PC-9 (cell line): ENCODE measurements at regions not wholly inside any gene's neighbourhood (a gene's known extent, or its start where the extent isn't known, plus 50 kb on each side); places are given as distances from the start of the nearest gene placed in this dataset.

ENCODE experiments used
- BruUV-seq: library from RNA; stranded (reverse); fragments of 400-500 nt; replicated peaks from 2 replicates; lab custom pipeline; 2021; lab: Mats Ljungman, UMichigan
- CTCF ChIA-PET: fragments of 300-600 bp; sonication (Branson Sonifier 250); formaldehyde crosslinking; loops from one replicate; lab custom pipeline; 2022; ENCODE audit warnings: antibody characterized with exemption; lab: Charles Lee
- POLR2A ChIA-PET: fragments of 300-600 bp; sonication (Branson Sonifier 250); formaldehyde crosslinking; loops from one replicate; lab custom pipeline; 2022; ENCODE audit warnings: antibody characterized with exemption; ENCODE audit not compliant: unreplicated experiment; lab: Charles Lee
- DNase-seq, 2 experiments: peaks; one replicate each; pipeline versions ENCODE4 v3.0.0 to v3.0.0-alpha.2; 2015 to 2022; ENCODE audit warnings: mixed read lengths in 1 of 2
- H2AFZ ChIP-seq: fragments of 200-600 bp; sonication (generic); 2 replicates; pipeline ENCODE4 v1.8.1; 2017; ENCODE audit warnings: antibody characterized with exemption
- H3F3A ChIP-seq: fragments of 200-600 bp; sonication (generic); 2 replicates; pipeline ENCODE4 v1.8.1; 2017; ENCODE audit warnings: antibody characterized with exemption, mild to moderate bottlenecking, low read depth; ENCODE audit not compliant: insufficient read depth
- H3K27ac ChIP-seq: fragments of 200-600 bp; sonication (generic); 2 replicates; pipeline ENCODE4 v1.6.1; 2016; ENCODE audit warnings: mixed run types
- H3K27me3 ChIP-seq: fragments of 200-600 bp; sonication (generic); 2 replicates; pipeline ENCODE4 v1.6.1; 2016; ENCODE audit warnings: low read depth, mixed run types; ENCODE audit not compliant: insufficient read depth
- H3K36me3 ChIP-seq: fragments of 200-600 bp; sonication (generic); 2 replicates; pipeline ENCODE4 v1.6.1; 2016; ENCODE audit warnings: low read depth, mixed run types
- H3K4me1 ChIP-seq: fragments of 200-600 bp; sonication (generic); replicated peaks from 2 replicates; pipeline ENCODE4 v1.6.1; 2016; ENCODE audit warnings: mixed run types; ENCODE audit not compliant: insufficient read depth
- H3K4me2 ChIP-seq: fragments of 200-600 bp; sonication (generic); 2 replicates; pipeline ENCODE4 v1.6.1; 2017; ENCODE audit warnings: mixed run types
- H3K4me3 ChIP-seq: fragments of 200-600 bp; sonication (generic); 2 replicates; pipeline ENCODE4 v1.6.1; 2016; ENCODE audit warnings: mixed run types
- H3K79me2 ChIP-seq: fragments of 200-600 bp; sonication (generic); 2 replicates; pipeline ENCODE4 v1.6.1; 2017; ENCODE audit warnings: low read depth, mixed run types
- H3K9me2 ChIP-seq: fragments of 200-600 bp; sonication (generic); 2 replicates; pipeline ENCODE4 v1.8.1; 2017; ENCODE audit warnings: mild to moderate bottlenecking; ENCODE audit not compliant: insufficient read depth
- H3K9me3 ChIP-seq: fragments of 200-600 bp; sonication (generic); 2 replicates; pipeline ENCODE4 v1.8.1; 2016; ENCODE audit warnings: low read depth; ENCODE audit not compliant: insufficient read depth
- H4K20me1 ChIP-seq: fragments of 200-600 bp; sonication (generic); 2 replicates; pipeline ENCODE4 v1.8.1; 2017; ENCODE audit not compliant: insufficient read depth
- CTCF ChIP-seq: fragments of 200-600 bp; sonication (generic); conservative IDR thresholded peaks from 2 replicates; pipeline ENCODE4 v1.6.1; 2017; ENCODE audit warnings: mixed run types, antibody characterized with exemption, mild to moderate bottlenecking, moderate library complexity
- EZH2 ChIP-seq: fragments of 200-600 bp; sonication (generic); IDR thresholded peaks from 2 replicates; pipeline ENCODE4 v1.8.0; 2017; ENCODE audit warnings: antibody characterized with exemption, low read depth
- intact Hi-C: fragments of 100-400 bp; cut with micrococcal nuclease; formaldehyde crosslinking; loops from one replicate; pipeline ENCODE4 v1.10.0; 2022; ENCODE audit not compliant: unreplicated experiment

GRCh38 chr16:73457851-73458250, 409.9 kb upstream of the ZFHX3 start:
- no peaks in the 10 kb centered on the region for H3K36me3 ChIP-seq
- H3K27me3 ChIP-seq, result peaks cover 31% of the 10 kb centered on the region
- no TSS peak for BruUV-seq
- ChIA-PET POLR2A (no interaction called here), CTCF (no interaction called here)
- no peak overlapping the region for H2AFZ ChIP-seq
- H3K27ac ChIP-seq, result no peak overlapping the region
- TF ChIP-seq EZH2, result no peak
- TF ChIP-seq CTCF, result no peak
- H3F3A ChIP-seq, result no peaks in the 10 kb centered on the region
- no peak overlapping the region for H3K4me3 ChIP-seq
- DNase-seq, result no peak
- no peaks in the 10 kb centered on the region for H3K79me2 ChIP-seq
- H3K9me3 ChIP-seq, result no peaks in the 10 kb centered on the region
- intact Hi-C loops, result no loop called here
- H4K20me1 ChIP-seq, result no peaks in the 10 kb centered on the region
- H3K4me1 ChIP-seq, result no peaks in the 10 kb centered on the region
- no peak overlapping the region for H3K4me2 ChIP-seq
- H3K9me2 ChIP-seq, result no peaks in the 10 kb centered on the region

- Histone ChIP-seq H3K4me1 (no peaks in the 10 kb centered on the region), H3K27me3 (no peaks in the 10 kb centered on the region), H3K36me3 (no peaks in the 10 kb centered on the region), H3K79me2 (no peaks in the 10 kb centered on the region), H3K4me2 (no peak overlapping the region), H3K27ac (no peak overlapping the region), H3K9me2 (no peaks in the 10 kb centered on the region), H3F3A (no peaks in the 10 kb centered on the region), H3K9me3 (peaks cover 6% of the 10 kb centered on the region), H4K20me1 (no peaks in the 10 kb centered on the region), H3K4me3 (no peak overlapping the region), H2AFZ (no peak overlapping the region)
- CTCF ChIA-PET, result no interaction called here
- POLR2A ChIA-PET, result no interaction called here
- DNase-seq, result no peak
- intact Hi-C loops, result no loop called here
- TF ChIP-seq EZH2, result no peak
- no TSS peak for BruUV-seq
These were observed 401.0 kb upstream of the ZFHX3 start for GRCh38 chr16:73448970-73449369.

- Histone ChIP-seq H3K4me1 (no peaks in the 10 kb centered on the region), H4K20me1 (no peaks in the 10 kb centered on the region), H3K9me2 (no peaks in the 10 kb centered on the region), H3K36me3 (no peaks in the 10 kb centered on the region), H3K27me3 (peaks cover 7% of the 10 kb centered on the region; the same call in 1 of the 2 replicates), H3K79me2 (no peaks in the 10 kb centered on the region), H3K9me3 (peaks cover 6% of the 10 kb centered on the region), H3K4me3 (no peak overlapping the region), H3K4me2 (no peak overlapping the region), H3K27ac (no peak overlapping the region), H2AFZ (no peak overlapping the region), H3F3A (no peaks in the 10 kb centered on the region)
- TF ChIP-seq EZH2, result no peak
- TF ChIP-seq CTCF, result no peak
- no TSS peak for BruUV-seq
- intact Hi-C loops, result no loop called here
- ChIA-PET POLR2A (no interaction called here), CTCF (no interaction called here)
- no peak for DNase-seq
These were observed 399.9 kb upstream of the ZFHX3 start for GRCh38 chr16:73447846-73448245.

DNA sequence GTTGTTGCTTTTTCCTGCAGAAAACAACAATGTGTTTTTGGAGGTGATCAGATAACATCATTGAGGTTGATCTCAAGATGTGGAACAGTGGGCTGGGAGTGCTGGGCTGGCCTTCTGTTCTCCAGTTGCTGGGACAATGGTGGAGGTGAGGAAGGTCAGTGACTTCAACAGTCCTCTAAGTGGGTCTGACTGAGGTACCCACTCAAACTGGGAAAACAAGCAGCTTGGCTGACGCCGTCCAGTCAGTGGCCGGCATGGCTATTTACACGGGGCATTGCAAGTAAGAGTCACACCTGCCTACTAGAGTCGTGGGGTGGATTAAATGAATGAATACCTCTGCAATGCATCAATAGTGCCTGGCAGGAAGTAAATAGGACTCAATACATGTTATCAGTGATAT, 386.7 kb upstream of the ZFHX3 start:
- no peak for TF ChIP-seq CTCF
- no peak for TF ChIP-seq EZH2
- no peak overlapping the region for H3K4me2 ChIP-seq

More for the DNA sequence above, 386.7 kb upstream of the ZFHX3 start:
- H3K27ac ChIP-seq, result no peak overlapping the region
- no peaks in the 10 kb centered on the region for H3F3A ChIP-seq
- DNase-seq, result no peak
- BruUV-seq, result no TSS peak
- no peaks in the 10 kb centered on the region for H3K9me3 ChIP-seq
- H3K27me3 ChIP-seq, result peaks cover 95% of the 10 kb centered on the region
- ChIA-PET POLR2A (no interaction called here), CTCF (no interaction called here)
- H3K9me2 ChIP-seq, result no peaks in the 10 kb centered on the region
- H3K4me1 ChIP-seq, result no peaks in the 10 kb centered on the region
- no peaks in the 10 kb centered on the region for H3K79me2 ChIP-seq
- no peak overlapping the region for H2AFZ ChIP-seq
- intact Hi-C loops, result no loop called here
- H4K20me1 ChIP-seq, result no peaks in the 10 kb centered on the region
- H3K36me3 ChIP-seq, result no peaks in the 10 kb centered on the region
- no peak overlapping the region for H3K4me3 ChIP-seq
